GM23248 (cell line): ENCODE measurements at regions not wholly inside any gene's neighbourhood (a gene's known extent, or its start where the extent isn't known, plus 50 kb on each side); places are given as distances from the start of the nearest gene placed in this dataset.

Experiments
- EZH2 ChIP-seq: fragments of 200-600 bp; sonication (generic); IDR thresholded peaks from 2 replicates; pipeline ENCODE4 v1.6.1; 2018; ENCODE audit warnings: antibody characterized with exemption, mild to moderate bottlenecking; ENCODE audit not compliant: insufficient read depth, poor library complexity, severe bottlenecking
- EZH2phosphoT487 ChIP-seq: fragments of 200-600 bp; sonication (generic); IDR thresholded peaks from 2 replicates; pipeline ENCODE4 v1.6.1; 2018; ENCODE audit warnings: antibody characterized with exemption, moderate library complexity, mild to moderate bottlenecking, low read depth; ENCODE audit not compliant: insufficient read depth

GRCh38 chr5:179459771-179460170 is 90.6 kb upstream of the RUFY1 start:
- TF ChIP-seq EZH2 (no peak), EZH2phosphoT487 (no peak)
